ENCODE measurements at regions not wholly inside any gene's neighbourhood (a gene's known extent, or its start where the extent isn't known, plus 50 kb on each side); places are given as distances from the start of the nearest gene placed in this dataset.
A peak's percentile ranks its signal among the peaks of the same experiment; 100 is the strongest.
"Not testable (repeated sequence)": the region's sequence is repeated elsewhere in the genome, so short reads cannot be mapped to it uniquely, and the experiment has no call there.

GRCh38 chr16:51845586-51846305, 694.7 kb upstream of the SALL1 start:
- DNase-seq (ENCODE audit: low read depth) = no peak
- H3K4me3 ChIP-seq (ENCODE audit: low read depth, low read length) = no peak overlapping the region
- no peak for TF ChIP-seq CTCF (IDR thresholded peaks at IDR 0.05; ENCODE audit: insufficient read depth, low read depth, low read length)

- no peak for DNase-seq (ENCODE audit: low read depth)
- no peak overlapping the region for H3K4me3 ChIP-seq (ENCODE audit: low read depth, low read length)
- TF ChIP-seq CTCF (IDR thresholded peaks at IDR 0.05; ENCODE audit: insufficient read depth, low read depth, low read length) = no peak
Measured at GRCh38 chr16:51839727-51840462, 688.8 kb upstream of the SALL1 start.

- no peak overlapping the region for H3K4me3 ChIP-seq (ENCODE audit: low read depth, low read length)
- TF ChIP-seq CTCF (IDR thresholded peaks at IDR 0.05; ENCODE audit: insufficient read depth, low read depth, low read length) = no peak
- DNase-seq (ENCODE audit: low read depth) = no peak
Measured at GRCh38 chr16:51834794-51835193, 683.7 kb upstream of the SALL1 start.

GRCh38 chr16:51834133-51834532, 683.1 kb upstream of the SALL1 start:
- TF ChIP-seq CTCF (IDR thresholded peaks at IDR 0.05; ENCODE audit: insufficient read depth, low read depth, low read length) = no peak
- no peak overlapping the region for H3K4me3 ChIP-seq (ENCODE audit: low read depth, low read length)
- peak; percentile 49 for DNase-seq (ENCODE audit: low read depth)

- TF ChIP-seq CTCF (IDR thresholded peaks at IDR 0.05; ENCODE audit: insufficient read depth, low read depth, low read length) = no peak
- H3K4me3 ChIP-seq (ENCODE audit: low read depth, low read length) = no peak overlapping the region
- DNase-seq (ENCODE audit: low read depth) = no peak
Measured at GRCh38 chr16:51831595-51832367, 680.7 kb upstream of the SALL1 start.

GRCh38 chr16:51831034-51831433, 680.0 kb upstream of the SALL1 start:
- DNase-seq (ENCODE audit: low read depth); H3K4me3 ChIP-seq (ENCODE audit: low read depth, low read length): not testable (repeated sequence)

GRCh38 chr16:51825779-51826178, 674.7 kb upstream of the SALL1 start:
- no peak overlapping the region for H3K4me3 ChIP-seq (ENCODE audit: low read depth, low read length)
- no peak for DNase-seq (ENCODE audit: low read depth)
- TF ChIP-seq CTCF (IDR thresholded peaks at IDR 0.05; ENCODE audit: insufficient read depth, low read depth, low read length) = no peak
